Ectodermal cell (in vitro differentiated cells): ENCODE measurements at regions not wholly inside any gene's neighbourhood (a gene's known extent, or its start where the extent isn't known, plus 50 kb on each side); places are given as distances from the start of the nearest gene placed in this dataset.
"Not testable (repeated sequence)": the region's sequence is repeated elsewhere in the genome, so short reads cannot be mapped to it uniquely, and the experiment has no call there.

Experiments used
- H3K27ac ChIP-seq: 2 replicates; pipeline ENCODE4 v1.7.0; 2013; ENCODE audit warnings: mild to moderate bottlenecking, low read depth, low read length; ENCODE audit not compliant: insufficient read depth, poor library complexity, severe bottlenecking
- H3K27me3 ChIP-seq: 2 replicates; pipeline ENCODE4 v1.7.0; 2013; ENCODE audit warnings: mild to moderate bottlenecking, low read length; ENCODE audit not compliant: insufficient read depth, control insufficient read depth, poor library complexity, severe bottlenecking
- H3K36me3 ChIP-seq: one replicate; pipeline ENCODE4 v1.7.0; 2013; ENCODE audit warnings: low read length; ENCODE audit not compliant: control insufficient read depth, insufficient read depth
- H3K4me1 ChIP-seq: one replicate; pipeline ENCODE4 v1.7.0; 2013; ENCODE audit warnings: low read length; ENCODE audit not compliant: control insufficient read depth, insufficient read depth
- H3K4me3 ChIP-seq: 2 replicates; pipeline ENCODE4 v1.7.0; 2013; ENCODE audit warnings: low read depth, low read length, control low read depth; ENCODE audit not compliant: insufficient read depth
- H3K9me3 ChIP-seq: 2 replicates; pipeline ENCODE4 v1.7.0; 2013; ENCODE audit warnings: mild to moderate bottlenecking, low read length, moderate library complexity; ENCODE audit not compliant: control insufficient read depth
- WGBS, 2 experiments: methylation state at CpG; one replicate each; pipeline ENCODE4 v1.1.7; 2013; ENCODE audit warnings: missing lambda C conversion rate in 2 of 2; 5-methylcytosine and 5-hydroxymethylcytosine counted together

DNA sequence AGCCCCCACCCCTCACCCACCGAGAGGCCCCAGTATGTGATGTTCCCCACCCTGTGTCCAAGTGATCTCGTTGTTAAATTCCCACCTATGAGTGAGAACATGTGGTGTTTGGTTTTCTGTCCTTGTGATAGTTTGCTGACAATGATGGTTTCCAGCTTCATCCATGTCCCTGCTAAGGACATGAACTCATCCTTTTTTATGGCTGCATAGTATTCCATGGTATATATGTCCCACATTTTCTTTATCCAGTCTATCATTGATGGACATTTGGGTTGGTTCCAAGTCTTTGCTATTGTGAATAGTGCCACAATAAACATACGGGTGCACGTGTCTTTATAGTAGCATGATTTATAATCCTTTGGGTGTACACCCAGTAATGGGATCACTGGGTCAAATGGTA, 79.2 kb downstream of the PXDC1 start:
- not testable (repeated sequence) for H3K9me3 ChIP-seq, H3K27me3 ChIP-seq, H3K36me3 ChIP-seq, H3K4me3 ChIP-seq, H3K27ac ChIP-seq, H3K4me1 ChIP-seq
- 84 to 97% methylated on average over 2 to 4 of the region's 4 CpGs for WGBS, 2 experiments

DNA sequence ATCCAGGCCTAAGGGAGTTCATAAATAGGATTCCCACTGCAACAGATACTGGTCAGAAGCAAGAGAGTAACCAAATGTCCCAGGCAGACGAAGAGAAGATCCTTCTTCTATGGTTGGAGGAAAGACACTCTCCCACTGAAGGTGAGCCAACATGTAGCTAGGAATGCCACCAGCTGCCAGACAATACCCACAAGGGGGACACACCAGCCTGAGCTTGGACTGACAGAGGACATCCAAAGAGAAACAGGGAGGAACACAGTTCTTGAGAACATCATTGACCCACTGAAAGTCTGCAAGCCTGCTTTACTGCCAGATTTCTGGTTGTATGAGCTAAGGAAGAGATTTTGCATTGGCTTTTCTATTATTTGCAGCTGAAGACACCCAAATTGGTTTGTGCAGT, 80.1 kb downstream of the PXDC1 start:
- no peaks in the 10 kb centered on the region for H3K9me3 ChIP-seq
- H3K4me3 ChIP-seq, result no peak overlapping the region
- 93 to 100% methylated on average over 1 of the region's 1 CpG for WGBS, 2 experiments
- H3K27me3 ChIP-seq, result no peaks in the 10 kb centered on the region
- H3K27ac ChIP-seq, result no peak overlapping the region
- no peaks in the 10 kb centered on the region for H3K4me1 ChIP-seq
- no peaks in the 10 kb centered on the region for H3K36me3 ChIP-seq

DNA sequence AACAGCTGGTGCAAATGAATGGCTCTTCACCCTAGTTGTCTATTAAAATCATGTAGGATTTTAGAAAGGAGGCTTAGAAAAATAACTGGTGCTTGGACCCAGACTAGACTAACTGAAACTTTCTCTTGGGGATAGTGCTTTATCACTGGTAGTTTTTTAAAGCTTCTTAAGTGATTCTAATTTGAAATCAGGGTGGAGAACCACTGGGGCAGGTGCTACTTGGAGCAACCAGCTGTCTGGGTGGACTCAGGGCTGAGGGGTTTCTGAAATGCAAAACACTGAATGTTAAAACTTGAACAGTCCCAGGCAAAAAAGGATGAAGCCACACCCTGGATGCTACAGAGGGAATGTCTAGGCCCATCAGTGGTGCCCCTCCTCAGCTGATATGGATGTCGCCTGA, 81.2 kb downstream of the PXDC1 start:
- Histone ChIP-seq H3K36me3 (no peaks in the 10 kb centered on the region), H3K4me1 (peaks cover 3% of the 10 kb centered on the region), H3K27me3 (no peaks in the 10 kb centered on the region), H3K27ac (no peak overlapping the region), H3K9me3 (no peaks in the 10 kb centered on the region), H3K4me3 (no peak overlapping the region)
- WGBS, 2 experiments, result 87 to 94% methylated on average over 1 of the region's 1 CpG

DNA sequence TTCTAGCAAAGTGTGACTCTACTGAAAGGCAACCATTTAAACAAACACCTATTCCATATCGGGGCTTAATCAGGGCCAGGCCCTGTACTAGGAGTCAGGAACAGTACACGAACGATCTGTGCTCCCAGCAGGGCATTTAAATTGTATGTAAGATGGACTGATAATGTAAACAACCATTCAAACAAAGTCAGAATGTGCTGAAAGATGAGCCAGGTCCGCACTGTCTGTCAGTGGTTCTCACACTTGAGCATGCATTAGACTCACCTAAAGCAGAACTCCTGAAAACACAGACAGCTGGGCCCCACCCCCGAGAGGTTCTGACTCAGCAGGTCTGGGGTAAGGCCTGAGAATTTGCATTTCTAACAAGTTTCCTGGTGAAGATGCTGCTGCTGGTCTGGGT, 81.6 kb downstream of the PXDC1 start:
- H3K27me3 ChIP-seq, result no peaks in the 10 kb centered on the region
- no peak overlapping the region for H3K4me3 ChIP-seq
- H3K9me3 ChIP-seq, result no peaks in the 10 kb centered on the region
- H3K27ac ChIP-seq, result no peak overlapping the region
- no peaks in the 10 kb centered on the region for H3K36me3 ChIP-seq
- 84 to 87% methylated on average over 4 to 5 of the region's 5 CpGs for WGBS, 2 experiments
- H3K4me1 ChIP-seq, result peaks cover 3% of the 10 kb centered on the region

DNA sequence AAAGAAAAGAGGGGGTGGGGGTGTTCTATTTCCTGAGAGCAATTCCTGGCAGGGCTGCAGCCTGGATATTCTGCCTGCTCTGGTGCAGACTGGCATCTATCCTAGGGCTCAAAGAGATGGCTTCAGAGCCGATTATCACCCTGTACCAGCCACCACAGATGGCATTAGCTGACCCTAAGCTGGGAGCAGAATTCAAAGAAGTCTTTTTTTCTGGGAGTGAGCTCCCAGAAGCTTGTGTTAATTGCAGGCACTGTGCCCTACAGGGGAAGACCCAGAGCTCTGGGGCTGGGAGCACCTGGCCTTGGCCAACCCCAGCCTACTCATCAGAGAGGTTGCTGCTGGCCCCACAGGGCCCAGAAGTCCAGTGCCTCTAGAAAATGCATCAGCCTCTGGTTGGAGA, 85.9 kb downstream of the PXDC1 start:
- 88% methylated on average over 1 of the region's 1 CpG for WGBS, 2 experiments
- Histone ChIP-seq H3K27me3 (no peaks in the 10 kb centered on the region), H3K36me3 (no peaks in the 10 kb centered on the region), H3K4me1 (peaks cover 3% of the 10 kb centered on the region), H3K4me3 (no peak overlapping the region), H3K9me3 (no peaks in the 10 kb centered on the region), H3K27ac (no peak overlapping the region)

DNA sequence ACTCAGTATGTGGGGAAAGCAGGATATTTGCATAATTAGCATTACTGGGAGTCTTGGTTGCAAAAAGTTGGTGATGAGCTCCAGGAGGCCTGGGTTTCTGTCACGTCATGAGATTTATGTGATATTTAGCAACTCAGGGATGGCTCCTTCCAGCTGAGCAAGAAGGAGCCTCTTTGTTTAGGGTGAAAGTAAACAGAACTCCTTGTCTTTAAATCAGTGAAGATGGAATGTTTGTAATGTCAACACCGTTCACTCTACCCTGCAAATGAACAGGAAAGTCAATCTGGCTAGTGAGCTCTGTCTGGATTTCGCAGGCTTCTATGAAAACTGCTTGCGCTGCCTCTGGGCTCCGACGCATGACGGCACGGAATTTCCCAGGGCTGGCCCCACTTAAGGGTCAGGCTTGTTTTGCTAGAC, 86.9 kb downstream of the PXDC1 start:
- H3K4me1 ChIP-seq, result peaks cover 3% of the 10 kb centered on the region
- no peaks in the 10 kb centered on the region for H3K9me3 ChIP-seq
- WGBS, 2 experiments, result 65 to 69% methylated on average over 8 of the region's 8 CpGs
- H3K36me3 ChIP-seq, result no peaks in the 10 kb centered on the region
- no peak overlapping the region for H3K4me3 ChIP-seq
- H3K27me3 ChIP-seq, result no peaks in the 10 kb centered on the region
- no peak overlapping the region for H3K27ac ChIP-seq

DNA sequence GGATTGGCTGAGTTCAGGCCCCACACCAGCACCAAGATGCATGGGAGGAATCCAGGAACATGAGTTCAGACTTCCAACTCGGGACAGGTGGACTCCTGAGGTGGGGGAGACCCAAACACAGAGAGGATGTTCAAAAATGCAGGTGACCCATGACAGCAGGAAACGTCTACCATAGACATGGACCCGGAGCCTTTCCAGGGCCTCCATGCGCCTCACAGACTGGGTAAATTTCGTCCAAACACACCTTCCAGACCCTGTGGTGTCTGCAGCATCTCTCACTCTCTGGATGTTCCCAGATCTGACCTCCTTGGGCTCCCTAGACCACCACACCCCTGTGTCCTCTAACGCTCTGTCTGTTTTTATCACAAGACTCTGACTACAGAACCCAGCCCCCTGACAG, 87.7 kb downstream of the PXDC1 start:
- 94 to 95% methylated on average over 6 of the region's 6 CpGs for WGBS, 2 experiments
- H3K36me3 ChIP-seq, result no peaks in the 10 kb centered on the region

DNA sequence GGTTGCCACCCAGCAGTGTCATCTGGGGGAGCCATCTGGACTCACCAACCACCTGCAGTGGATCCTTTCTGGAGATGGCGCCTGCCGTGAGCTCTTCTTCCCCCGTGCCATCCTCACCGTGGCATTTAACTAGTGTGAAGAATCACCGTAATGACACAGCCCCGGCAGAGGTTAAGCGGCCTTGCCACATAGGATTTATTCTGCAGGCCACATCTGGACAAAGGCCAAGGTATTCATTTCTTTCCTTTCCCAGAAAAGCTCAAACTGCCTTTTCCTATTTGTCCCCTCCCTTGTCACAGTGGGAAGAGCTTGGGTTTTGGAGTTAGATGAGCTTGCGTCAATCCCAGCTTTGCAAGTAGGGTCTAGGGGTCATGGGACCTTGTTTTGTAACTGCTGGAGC, 88.4 kb downstream of the PXDC1 start:
- Histone ChIP-seq H3K4me1 (peaks cover 3% of the 10 kb centered on the region), H3K9me3 (no peaks in the 10 kb centered on the region), H3K27ac (no peak overlapping the region), H3K27me3 (no peaks in the 10 kb centered on the region), H3K36me3 (no peaks in the 10 kb centered on the region), H3K4me3 (no peak overlapping the region)
- 94 to 96% methylated on average over 8 of the region's 8 CpGs for WGBS, 2 experiments

More for the DNA sequence above, 87.7 kb downstream of the PXDC1 start:
- Histone ChIP-seq H3K27me3 (no peaks in the 10 kb centered on the region), H3K9me3 (no peaks in the 10 kb centered on the region), H3K27ac (no peak overlapping the region), H3K4me1 (peaks cover 3% of the 10 kb centered on the region), H3K4me3 (no peak overlapping the region)

DNA sequence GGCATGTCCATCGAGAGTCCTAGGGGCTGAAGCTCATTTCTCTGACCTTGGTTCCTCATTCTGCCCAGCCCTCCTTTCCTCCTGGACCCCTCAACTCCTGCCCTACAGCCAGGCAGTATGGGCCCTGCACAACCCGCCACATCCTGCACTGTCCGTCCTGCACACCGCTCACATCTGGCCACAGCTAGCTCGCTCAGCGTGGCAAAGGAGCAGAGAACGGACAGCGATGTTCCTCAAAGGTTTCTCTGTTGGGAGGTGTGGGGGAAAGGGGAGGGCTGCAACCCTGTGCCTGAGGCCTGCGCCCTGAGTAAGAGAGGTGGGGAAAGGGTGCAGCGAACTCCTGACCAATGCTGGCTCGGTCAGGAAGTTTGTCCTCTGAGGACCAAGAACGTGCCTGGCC, 90.1 kb downstream of the PXDC1 start:
- no peaks in the 10 kb centered on the region for H3K9me3 ChIP-seq
- H3K4me3 ChIP-seq, result no peak overlapping the region
- no peak overlapping the region for H3K27ac ChIP-seq
- H3K27me3 ChIP-seq, result no peaks in the 10 kb centered on the region
- 94 to 97% methylated on average over 12 of the region's 12 CpGs for WGBS, 2 experiments
- H3K4me1 ChIP-seq, result peaks cover 3% of the 10 kb centered on the region
- no peaks in the 10 kb centered on the region for H3K36me3 ChIP-seq

DNA sequence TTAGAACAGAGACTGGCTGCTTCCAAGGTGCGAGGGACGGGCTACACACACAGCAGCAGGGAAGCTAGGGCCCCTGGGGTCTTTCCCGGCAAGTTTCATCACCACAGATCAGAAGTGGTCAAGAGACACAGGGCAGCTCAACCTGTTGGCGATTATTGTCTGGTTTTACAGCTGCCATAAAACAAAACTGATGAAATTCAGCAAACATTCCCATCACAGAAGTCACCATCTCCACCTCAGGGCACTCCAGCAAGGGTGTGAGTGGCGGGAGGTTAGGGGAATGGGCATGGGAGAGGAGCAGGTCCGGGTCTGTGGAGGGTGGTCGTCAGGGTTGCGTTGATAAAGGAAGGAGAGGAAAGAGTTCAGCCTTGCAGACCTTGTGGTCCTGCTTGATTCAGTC, 91.0 kb downstream of the PXDC1 start:
- H3K9me3 ChIP-seq, result no peaks in the 10 kb centered on the region
- no peaks in the 10 kb centered on the region for H3K36me3 ChIP-seq
- H3K4me3 ChIP-seq, result no peak overlapping the region
- no peak overlapping the region for H3K27ac ChIP-seq
- H3K27me3 ChIP-seq, result no peaks in the 10 kb centered on the region
- H3K4me1 ChIP-seq, result no peaks in the 10 kb centered on the region
- 92 to 93% methylated on average over 8 of the region's 8 CpGs for WGBS, 2 experiments

DNA sequence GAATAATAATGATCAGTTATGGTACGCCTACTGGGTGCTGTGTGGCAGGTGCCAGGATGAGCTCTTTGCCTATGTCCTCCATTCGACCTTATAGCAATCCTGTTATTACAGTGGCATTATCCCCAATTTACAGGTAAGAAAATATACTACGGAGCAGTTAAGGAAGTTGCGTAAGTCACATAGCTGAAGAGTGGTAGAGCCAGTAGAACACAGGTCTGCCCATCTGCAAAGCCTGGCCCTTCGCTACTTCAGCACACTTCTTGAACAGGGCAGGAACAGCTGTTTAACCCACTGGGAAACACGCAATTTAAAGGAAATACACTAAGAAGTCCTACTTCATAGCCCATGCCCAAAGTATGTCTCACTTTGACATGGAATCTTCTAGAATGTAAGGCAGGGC, 91.8 kb downstream of the PXDC1 start:
- Histone ChIP-seq H3K36me3 (no peaks in the 10 kb centered on the region), H3K27me3 (no peaks in the 10 kb centered on the region), H3K4me3 (no peak overlapping the region), H3K4me1 (no peaks in the 10 kb centered on the region), H3K9me3 (no peaks in the 10 kb centered on the region), H3K27ac (no peak overlapping the region)
- WGBS, 2 experiments, result 95% methylated on average over 6 of the region's 6 CpGs
